IMR-90 (cell line): ENCODE measurements at regions not wholly inside any gene's neighbourhood (a gene's known extent, or its start where the extent isn't known, plus 50 kb on each side); places are given as distances from the start of the nearest gene placed in this dataset.

Source experiments
- ATAC-seq: fragments of 200-7000 bp; cut with Tn5 transposase; 2 replicates; pipeline ENCODE4 v1.9.1; 2020; ENCODE audit warnings: low read depth, mild to moderate bottlenecking, moderate library complexity
- BruUV-seq: library from RNA; stranded (reverse); fragments of 400-500 nt; replicated peaks from 2 replicates; lab custom pipeline; 2021; lab: Mats Ljungman, UMichigan
- CTCF ChIA-PET: fragments of 300-600 bp; formaldehyde crosslinking; extraction: SDS; loops from one replicate; lab custom pipeline; 2021; ENCODE audit warnings: antibody characterized with exemption; lab: Yijun Ruan, JAX
- POLR2A ChIA-PET: fragments of 300-600 bp; sonication (Branson Sonifier 250); formaldehyde crosslinking; loops from one replicate; lab custom pipeline; 2022; ENCODE audit warnings: antibody characterized with exemption; ENCODE audit not compliant: unreplicated experiment; lab: Charles Lee
- DNase-seq: peaks from one replicate; pipeline ENCODE4 v3.0.0; 2013
- H2AFZ ChIP-seq: replicated peaks from 2 replicates; pipeline ENCODE3; 2013; ENCODE audit warnings: low read length, mild to moderate bottlenecking; ENCODE audit not compliant: poor library complexity
- H2AK5ac ChIP-seq: 2 replicates; pipeline ENCODE4 v1.6.1; 2013; ENCODE audit warnings: low read depth, low read length, inconsistent platforms
- H2AK9ac ChIP-seq: replicated peaks from 2 replicates; pipeline ENCODE3; 2013; ENCODE audit warnings: mild to moderate bottlenecking, low read depth, low read length, moderate library complexity; ENCODE audit not compliant: poor library complexity
- H2BK120ac ChIP-seq: 2 replicates; pipeline ENCODE4 v1.6.1; 2013; ENCODE audit warnings: low read depth, low read length, inconsistent platforms
- H2BK15ac ChIP-seq: 3 replicates; pipeline ENCODE4 v1.6.1; 2013; ENCODE audit warnings: low read depth, low read length, inconsistent platforms
- H2BK20ac ChIP-seq: 2 replicates; pipeline ENCODE4 v1.6.1; 2013; ENCODE audit warnings: low read depth, mild to moderate bottlenecking, inconsistent platforms, low read length, moderate library complexity
- H2BK5ac ChIP-seq: 2 replicates; pipeline ENCODE4 v1.6.1; 2013; ENCODE audit warnings: mild to moderate bottlenecking, low read depth, low read length, inconsistent platforms; ENCODE audit not compliant: poor library complexity, severe bottlenecking
- H3K14ac ChIP-seq: replicated peaks from 2 replicates; pipeline ENCODE4 v1.6.1; 2013; ENCODE audit warnings: low read depth, low read length, inconsistent platforms
- H3K18ac ChIP-seq: 2 replicates; pipeline ENCODE4 v1.6.1; 2013; ENCODE audit warnings: low read depth, low read length, control low read depth
- H3K23ac ChIP-seq: 2 replicates; pipeline ENCODE4 v1.6.1; 2013; ENCODE audit warnings: low read depth, low read length, inconsistent platforms
- H3K27ac ChIP-seq: 2 replicates; pipeline ENCODE4 v1.5.1; 2013; ENCODE audit warnings: mild to moderate bottlenecking, control low read depth, low read length; ENCODE audit not compliant: insufficient read depth
- H3K27me3 ChIP-seq: 2 replicates; pipeline ENCODE4 v1.6.1; 2013; ENCODE audit warnings: low read length; ENCODE audit not compliant: control insufficient read depth, insufficient read depth
- H3K36me3 ChIP-seq: 2 replicates; pipeline ENCODE4 v1.6.1; 2013; ENCODE audit warnings: low read length, mixed read lengths; ENCODE audit not compliant: control insufficient read depth, insufficient read depth
- H3K4ac ChIP-seq: 2 replicates; pipeline ENCODE4 v1.6.1; 2013; ENCODE audit warnings: low read depth, low read length, inconsistent platforms
- H3K4me1 ChIP-seq: 2 replicates; pipeline ENCODE4 v1.6.1; 2013; ENCODE audit warnings: low read length, mixed read lengths; ENCODE audit not compliant: control insufficient read depth, insufficient read depth
- H3K4me2 ChIP-seq: 2 replicates; pipeline ENCODE4 v1.6.1; 2013; ENCODE audit warnings: low read depth, mild to moderate bottlenecking, control low read depth, low read length, moderate library complexity
- H3K4me3 ChIP-seq: 2 replicates; pipeline ENCODE4 v1.5.1; 2013; ENCODE audit warnings: low read depth, mild to moderate bottlenecking, control low read depth, low read length, moderate library complexity; ENCODE audit not compliant: insufficient read depth
- H3K56ac ChIP-seq: 2 replicates; pipeline ENCODE4 v1.6.1; 2013; ENCODE audit warnings: low read length, inconsistent platforms; ENCODE audit not compliant: insufficient read depth; ENCODE audit errors: extremely low read depth
- H3K79me1 ChIP-seq, 2 experiments: 2 replicates each; pipeline ENCODE4 v1.6.1; 2013; ENCODE audit warnings: low read length in 2 of 2, inconsistent platforms in 1 of 2, low read depth in 1 of 2
- H3K9ac ChIP-seq: 2 replicates; pipeline ENCODE4 v1.6.1; 2013; ENCODE audit warnings: low read depth, low read length, control low read depth
- H3K9me1 ChIP-seq: 2 replicates; pipeline ENCODE4 v1.6.1; 2013; ENCODE audit warnings: low read length, inconsistent platforms; ENCODE audit not compliant: insufficient read depth
- H3K9me3 ChIP-seq: 2 replicates; pipeline ENCODE4 v1.6.1; 2013; ENCODE audit warnings: low read length; ENCODE audit not compliant: control insufficient read depth, insufficient read depth
- H4K20me1 ChIP-seq: 2 replicates; pipeline ENCODE4 v1.6.1; 2013; ENCODE audit warnings: low read length, inconsistent platforms; ENCODE audit not compliant: insufficient read depth
- H4K5ac ChIP-seq: 2 replicates; pipeline ENCODE4 v1.6.1; 2013; ENCODE audit warnings: mild to moderate bottlenecking, low read depth, low read length, control low read depth
- H4K8ac ChIP-seq, 2 experiments: 2 replicates each; pipeline ENCODE4 v1.6.1; 2013; ENCODE audit warnings: low read depth in 2 of 2, low read length in 2 of 2, control low read depth in 1 of 2, inconsistent platforms in 1 of 2
- H4K91ac ChIP-seq: 2 replicates; pipeline ENCODE4 v1.6.1; 2013; ENCODE audit warnings: low read depth, low read length, inconsistent platforms; ENCODE audit not compliant: insufficient read depth
- CHD1 ChIP-seq: IDR thresholded peaks from 2 replicates; pipeline ENCODE4 v1.6.1; 2012; ENCODE audit warnings: low read depth, low read length, improper control_type of control experiment
- FOS ChIP-seq: fragments of 150-350 bp; IDR thresholded peaks from 2 replicates; pipeline ENCODE4 v1.6.1; 2016; ENCODE audit warnings: low read depth, low read length
- MAFK ChIP-seq: IDR thresholded peaks from 2 replicates; pipeline ENCODE4 v1.6.1; 2012; ENCODE audit warnings: low read depth, low read length, improper control_type of control experiment
- MXI1 ChIP-seq: IDR thresholded peaks from 2 replicates; pipeline ENCODE4 v1.6.1; 2012; ENCODE audit warnings: low read depth, mild to moderate bottlenecking, low read length, moderate library complexity, borderline replicate concordance
- POLR2A ChIP-seq: IDR thresholded peaks from 2 replicates; pipeline ENCODE4 v1.6.1; 2012; ENCODE audit warnings: mild to moderate bottlenecking, low read depth, low read length
- RFX5 ChIP-seq: IDR thresholded peaks from 2 replicates; pipeline ENCODE4 v1.8.0; 2012; ENCODE audit warnings: low read depth, mild to moderate bottlenecking, low read length, moderate library complexity
- whole genome bisulfite sequencing, 2 experiments: methylation state at CpG; one replicate each; pipeline versions ENCODE4 v1.1.5 to v1.1.7; 2013; ENCODE audit warnings: missing lambda C conversion rate in 2 of 2; ENCODE audit not compliant: insufficient read length in 1 of 2; ENCODE audit errors: extremely low coverage in 2 of 2; 5-methylcytosine and 5-hydroxymethylcytosine counted together
- dilution Hi-C: fragments of 300-500 bp; cut with HindIII; formaldehyde crosslinking; loops from one replicate; pipeline ENCODE4 v1.14.3; 2018; ENCODE audit warnings: low sequenced_read_pairs; ENCODE audit not compliant: unreplicated experiment
- in situ Hi-C: fragments of 300-500 bp; cut with MboI; formaldehyde crosslinking; loops from 3 replicates; pipeline ENCODE4 v1.14.3; 2019; ENCODE audit warnings: low sequenced_read_pairs, inconsistent platforms, mixed read lengths
- intact Hi-C: fragments of 100-400 bp; cut with micrococcal nuclease; formaldehyde crosslinking; loops from 2 replicates; pipeline ENCODE4 v1.10.0; 2022
- TF ChIP-seq, protein P1 (sequence below): conservative IDR thresholded peaks from 2 replicates; pipeline ENCODE4 v1.5.1; 2012; ENCODE audit warnings: mild to moderate bottlenecking, low read depth, low read length, improper control_type of control experiment

DNA sequence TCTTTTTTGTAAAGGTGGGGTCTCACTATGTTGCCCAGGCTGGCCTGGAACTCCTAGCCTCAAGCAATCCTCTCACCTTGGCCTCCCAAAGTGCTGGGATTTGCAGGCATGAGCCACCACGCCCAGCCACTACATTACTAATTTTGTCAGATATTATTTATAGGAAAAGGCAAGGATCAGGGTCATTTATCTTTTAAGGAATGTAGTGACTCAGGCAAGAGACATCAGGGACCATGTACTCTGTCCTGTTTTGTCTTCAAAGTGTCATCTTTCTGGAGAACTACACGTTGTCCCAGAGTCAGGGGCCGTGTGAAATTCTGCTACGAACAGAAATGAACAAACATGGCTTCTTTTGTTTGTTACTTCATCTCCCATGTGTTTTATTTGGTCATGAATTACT is 105.3 kb downstream of the NPTX2 start:
- Histone ChIP-seq H3K9me3 (peaks cover 6% of the 10 kb centered on the region; the same call in 1 of the 2 replicates), H3K4me1 (no peaks in the 10 kb centered on the region), H3K4ac (no peak overlapping the region), H2AFZ (no peak overlapping the region), H3K36me3 (no peaks in the 10 kb centered on the region), H3K27me3 (no peaks in the 10 kb centered on the region), H2AK9ac (no peak overlapping the region), H2BK20ac (no peak overlapping the region), H4K5ac (no peak overlapping the region), H2BK15ac (no peak overlapping the region), H3K9me1 (no peaks in the 10 kb centered on the region), H3K56ac (no peak overlapping the region), H3K4me2 (no peak overlapping the region), H4K91ac (no peak overlapping the region), H2BK120ac (no peak overlapping the region), H4K20me1 (no peaks in the 10 kb centered on the region), H2AK5ac (no peak overlapping the region), H3K79me1 (no peaks in the 10 kb centered on the region), H3K14ac (no peak overlapping the region), H4K8ac (no peak overlapping the region), H3K23ac (no peak overlapping the region), H2BK5ac (no peak overlapping the region), H3K9ac (no peak overlapping the region), H3K27ac (no peak overlapping the region), H3K18ac (no peak overlapping the region), H3K4me3 (no peak overlapping the region)
- BruUV-seq: no TSS peak
- WGBS, 2 experiments: no CpG with 5 or more reads among the region's 4 CpGs
- ATAC-seq (no peak), DNase-seq (no peak)
- intact Hi-C loops (no loop called here), in situ Hi-C loops (no loop called here), dilution Hi-C loops (no loop called here)
- ChIA-PET POLR2A (no interaction called here), CTCF (no interaction called here)
- TF ChIP-seq RFX5 (no peak), FOS (no peak), MXI1 (no peak), POLR2A (no peak), MAFK (no peak), CHD1 (no peak)
- TF ChIP-seq, protein P1, sequence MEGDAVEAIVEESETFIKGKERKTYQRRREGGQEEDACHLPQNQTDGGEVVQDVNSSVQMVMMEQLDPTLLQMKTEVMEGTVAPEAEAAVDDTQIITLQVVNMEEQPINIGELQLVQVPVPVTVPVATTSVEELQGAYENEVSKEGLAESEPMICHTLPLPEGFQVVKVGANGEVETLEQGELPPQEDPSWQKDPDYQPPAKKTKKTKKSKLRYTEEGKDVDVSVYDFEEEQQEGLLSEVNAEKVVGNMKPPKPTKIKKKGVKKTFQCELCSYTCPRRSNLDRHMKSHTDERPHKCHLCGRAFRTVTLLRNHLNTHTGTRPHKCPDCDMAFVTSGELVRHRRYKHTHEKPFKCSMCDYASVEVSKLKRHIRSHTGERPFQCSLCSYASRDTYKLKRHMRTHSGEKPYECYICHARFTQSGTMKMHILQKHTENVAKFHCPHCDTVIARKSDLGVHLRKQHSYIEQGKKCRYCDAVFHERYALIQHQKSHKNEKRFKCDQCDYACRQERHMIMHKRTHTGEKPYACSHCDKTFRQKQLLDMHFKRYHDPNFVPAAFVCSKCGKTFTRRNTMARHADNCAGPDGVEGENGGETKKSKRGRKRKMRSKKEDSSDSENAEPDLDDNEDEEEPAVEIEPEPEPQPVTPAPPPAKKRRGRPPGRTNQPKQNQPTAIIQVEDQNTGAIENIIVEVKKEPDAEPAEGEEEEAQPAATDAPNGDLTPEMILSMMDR: no peak
